ENCODE measurements at regions not wholly inside any gene's neighbourhood (a gene's known extent, or its start where the extent isn't known, plus 50 kb on each side); places are given as distances from the start of the nearest gene placed in this dataset.

DNA sequence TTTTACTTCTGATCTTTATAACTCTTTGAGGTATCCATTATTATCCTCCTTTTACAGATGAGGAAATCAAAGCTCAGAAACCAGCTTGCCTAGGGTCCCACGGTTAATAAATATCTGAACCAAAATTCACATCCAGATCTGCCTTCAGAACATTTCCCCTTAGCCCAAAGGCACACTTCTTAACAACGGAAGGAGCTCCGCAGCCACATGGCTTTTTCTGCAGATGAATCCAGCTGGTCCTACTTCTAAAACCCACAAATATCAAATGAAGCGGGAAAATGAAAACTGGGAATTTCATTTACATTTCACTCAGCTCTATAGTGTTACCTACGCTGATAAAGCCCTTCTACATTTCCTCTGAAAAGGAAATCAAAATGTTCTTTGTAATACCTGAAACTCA is 357.0 kb upstream of the ID2 start:
- Histone ChIP-seq H3K27ac (no peak overlapping the region), H3K9me3 (no peaks in the 10 kb centered on the region), H3K36me3 (no peaks in the 10 kb centered on the region), H3K4me1 (no peaks in the 10 kb centered on the region), H3K27me3 (no peaks in the 10 kb centered on the region), H3K4me3 (no peak overlapping the region)
- DNase-seq: no peak
- ATAC-seq: no peak
- no peak for TF ChIP-seq POLR2A (IDR thresholded peaks at IDR 0.05)
- TF ChIP-seq, protein P1, sequence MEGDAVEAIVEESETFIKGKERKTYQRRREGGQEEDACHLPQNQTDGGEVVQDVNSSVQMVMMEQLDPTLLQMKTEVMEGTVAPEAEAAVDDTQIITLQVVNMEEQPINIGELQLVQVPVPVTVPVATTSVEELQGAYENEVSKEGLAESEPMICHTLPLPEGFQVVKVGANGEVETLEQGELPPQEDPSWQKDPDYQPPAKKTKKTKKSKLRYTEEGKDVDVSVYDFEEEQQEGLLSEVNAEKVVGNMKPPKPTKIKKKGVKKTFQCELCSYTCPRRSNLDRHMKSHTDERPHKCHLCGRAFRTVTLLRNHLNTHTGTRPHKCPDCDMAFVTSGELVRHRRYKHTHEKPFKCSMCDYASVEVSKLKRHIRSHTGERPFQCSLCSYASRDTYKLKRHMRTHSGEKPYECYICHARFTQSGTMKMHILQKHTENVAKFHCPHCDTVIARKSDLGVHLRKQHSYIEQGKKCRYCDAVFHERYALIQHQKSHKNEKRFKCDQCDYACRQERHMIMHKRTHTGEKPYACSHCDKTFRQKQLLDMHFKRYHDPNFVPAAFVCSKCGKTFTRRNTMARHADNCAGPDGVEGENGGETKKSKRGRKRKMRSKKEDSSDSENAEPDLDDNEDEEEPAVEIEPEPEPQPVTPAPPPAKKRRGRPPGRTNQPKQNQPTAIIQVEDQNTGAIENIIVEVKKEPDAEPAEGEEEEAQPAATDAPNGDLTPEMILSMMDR (IDR thresholded peaks at IDR 0.05 in 4 of 5, conservative IDR thresholded peaks at IDR 0.05 in 1 of 5): no peak
- in situ Hi-C loops (cut with MboI; ENCODE audit: low sequenced_read_pairs in 4 of 4): no loop called here
- intact Hi-C loops (cut with DNase I; ENCODE audit: low total_unique reads): no loop called here

DNA sequence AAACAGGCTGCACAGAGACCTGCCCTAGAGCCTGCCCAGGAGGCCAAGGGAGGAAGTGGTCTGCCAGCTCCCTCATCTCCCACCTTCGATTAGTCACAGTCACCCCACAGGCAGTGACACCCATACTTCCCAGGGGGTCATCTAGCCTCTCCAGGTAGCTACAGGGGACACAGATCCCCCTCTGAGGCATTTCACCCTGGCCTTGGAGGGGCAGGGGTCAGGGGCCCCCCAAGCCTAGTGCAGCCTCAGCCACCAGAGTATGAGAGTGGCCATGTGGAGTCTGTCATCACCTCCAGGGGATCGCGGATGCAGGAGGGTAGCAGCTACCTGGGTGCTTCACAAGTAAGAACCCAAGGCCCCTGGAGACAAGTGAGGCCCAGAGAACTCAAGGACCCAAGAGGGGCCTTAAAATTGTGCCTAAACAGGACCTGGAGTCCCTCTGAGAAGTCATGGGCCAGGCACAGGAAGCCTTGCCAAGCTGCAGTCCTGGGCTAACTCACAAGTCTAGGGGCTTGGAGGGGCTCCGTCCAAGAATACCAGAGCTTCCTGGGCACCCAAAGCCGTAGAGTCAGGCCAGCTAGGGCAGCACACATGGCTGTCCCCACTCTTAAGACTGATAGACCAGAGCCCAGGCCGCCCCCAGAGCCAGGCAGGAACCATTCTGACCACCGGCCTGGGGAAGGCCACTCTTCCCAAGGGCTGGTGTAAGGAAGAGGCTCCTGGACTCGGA is 354.3 kb upstream of the ID2 start:
- in situ Hi-C loops (cut with MboI; ENCODE audit: low sequenced_read_pairs in 4 of 4): no loop called here

DNA sequence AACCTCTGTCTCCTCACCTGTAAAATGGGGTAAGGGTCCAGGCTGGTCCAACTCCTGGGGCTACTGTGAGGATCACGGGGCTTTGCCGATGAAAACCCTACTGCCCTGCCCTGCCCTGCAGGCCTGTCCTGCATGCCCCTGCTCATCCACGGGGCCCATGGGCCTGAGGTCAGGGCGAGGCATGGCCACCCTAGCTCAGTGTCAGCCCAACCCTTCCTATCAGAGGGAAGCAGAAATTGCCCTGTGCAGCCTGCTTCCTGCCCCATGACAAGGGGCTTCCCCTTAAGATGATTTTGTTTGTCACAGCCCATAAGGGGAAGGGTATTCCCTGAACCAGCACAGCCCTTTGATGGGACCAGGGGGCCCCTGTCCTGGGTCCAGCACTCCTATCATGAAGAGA is 353.6 kb upstream of the ID2 start:
- ATAC-seq (peak in 1 of 2 donors; percentile 36), DNase-seq (no peak)
- no peaks in the 10 kb centered on the region for H3K36me3 ChIP-seq
- intact Hi-C loops (cut with DNase I; ENCODE audit: low total_unique reads) (no loop called here), in situ Hi-C loops (cut with MboI; ENCODE audit: low sequenced_read_pairs in 4 of 4) (no loop called here)
- TF ChIP-seq, protein P1 (IDR thresholded peaks at IDR 0.05 in 4 of 5, conservative IDR thresholded peaks at IDR 0.05 in 1 of 5): no peak
- no peak for TF ChIP-seq POLR2A (IDR thresholded peaks at IDR 0.05)
- no peak overlapping the region for H3K27ac ChIP-seq
- no peaks in the 10 kb centered on the region for H3K9me3 ChIP-seq
- no peaks in the 10 kb centered on the region for H3K4me1 ChIP-seq
- no peak overlapping the region for H3K4me3 ChIP-seq
- H3K27me3 ChIP-seq: no peaks in the 10 kb centered on the region

More for the DNA sequence above, 354.3 kb upstream of the ID2 start:
- intact Hi-C loops (cut with DNase I; ENCODE audit: low total_unique reads): no loop called here
- Histone ChIP-seq H3K27ac (no peak overlapping the region), H3K9me3 (no peaks in the 10 kb centered on the region), H3K27me3 (no peaks in the 10 kb centered on the region), H3K4me3 (no peak overlapping the region), H3K36me3 (no peaks in the 10 kb centered on the region), H3K4me1 (no peaks in the 10 kb centered on the region)
- DNase-seq (no peak), ATAC-seq (no peak)
- TF ChIP-seq POLR2A (IDR thresholded peaks at IDR 0.05): no peak
- TF ChIP-seq, protein P1 (IDR thresholded peaks at IDR 0.05 in 4 of 5, conservative IDR thresholded peaks at IDR 0.05 in 1 of 5): no peak

DNA sequence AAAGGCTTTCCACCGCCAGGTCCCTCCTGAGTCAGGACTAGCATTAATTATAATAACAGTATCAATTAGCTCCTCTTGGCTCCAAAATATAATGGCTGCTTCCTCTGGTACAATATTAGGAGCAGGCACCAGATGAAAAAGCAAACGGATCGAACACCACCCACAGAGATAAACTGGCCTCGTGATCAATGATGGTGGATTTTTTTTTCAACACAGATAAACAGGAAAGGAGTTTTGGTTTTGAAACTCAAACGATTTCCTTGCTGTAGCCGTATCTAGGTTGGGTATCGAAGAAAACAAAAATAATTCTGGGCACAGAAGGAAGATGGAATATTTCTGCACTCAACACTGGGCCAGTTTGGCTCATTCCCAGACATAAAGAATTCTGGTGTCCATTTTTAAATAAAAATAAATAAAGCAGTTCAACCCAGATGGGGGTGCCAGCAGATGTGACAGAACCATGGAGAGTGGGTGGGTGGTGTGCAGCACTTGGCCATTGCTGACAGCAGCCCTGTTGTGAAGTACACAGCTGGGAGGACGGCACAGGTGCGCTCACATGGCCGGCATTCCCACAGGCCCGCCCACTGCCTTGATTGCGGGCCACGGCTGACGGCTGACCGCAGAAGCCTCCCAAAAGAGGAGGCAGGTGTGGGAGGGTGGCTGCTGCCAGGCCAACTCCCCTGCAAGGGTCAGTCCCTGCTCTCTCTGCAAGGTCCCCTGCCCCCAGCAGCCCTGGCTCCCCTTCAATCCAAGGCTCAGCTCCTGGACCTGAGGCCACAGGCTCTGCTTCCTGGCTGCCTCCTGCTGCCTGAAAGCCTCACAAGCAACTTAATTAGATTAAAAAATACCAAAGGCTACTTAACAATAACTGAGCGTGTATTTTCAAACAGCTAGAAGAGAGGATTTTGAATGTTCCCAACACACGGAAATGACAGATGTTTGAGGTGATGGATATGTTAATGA is 351.9 kb upstream of the ID2 start:
- Histone ChIP-seq H3K27ac (no peak overlapping the region), H3K27me3 (no peaks in the 10 kb centered on the region), H3K9me3 (no peaks in the 10 kb centered on the region), H3K36me3 (no peaks in the 10 kb centered on the region), H3K4me3 (no peak overlapping the region), H3K4me1 (no peaks in the 10 kb centered on the region)
- DNase-seq (no peak), ATAC-seq (no peak)
- intact Hi-C loops (cut with DNase I; ENCODE audit: low total_unique reads): no loop called here
- no peak for TF ChIP-seq POLR2A (IDR thresholded peaks at IDR 0.05)
- TF ChIP-seq, protein P1 (IDR thresholded peaks at IDR 0.05 in 4 of 5, conservative IDR thresholded peaks at IDR 0.05 in 1 of 5): no peak
- in situ Hi-C loops (cut with MboI; ENCODE audit: low sequenced_read_pairs in 4 of 4): no loop called here
